Endothelial cell (in vitro differentiated cells): ENCODE measurements at regions not wholly inside any gene's neighbourhood (a gene's known extent, or its start where the extent isn't known, plus 50 kb on each side); places are given as distances from the start of the nearest gene placed in this dataset.

Source experiments
- DNase-seq: peaks from one replicate; pipeline ENCODE4 v3.0.0; 2021; ENCODE audit warnings: low spot score
- H3K27ac Mint-ChIP-seq: one replicate; pipeline ENCODE4 v1.8.0; 2021; ENCODE audit warnings: mixed read lengths, inconsistent platforms; ENCODE audit not compliant: unreplicated experiment
- H3K27me3 Mint-ChIP-seq: one replicate; pipeline ENCODE4 v1.8.0; 2021; ENCODE audit warnings: mild to moderate bottlenecking, moderate library complexity, mixed read lengths, inconsistent platforms; ENCODE audit not compliant: unreplicated experiment
- H3K36me3 Mint-ChIP-seq: one replicate; pipeline ENCODE4 v1.8.0; 2021; ENCODE audit warnings: mild to moderate bottlenecking, low read depth, mixed read lengths, inconsistent platforms; ENCODE audit not compliant: unreplicated experiment
- H3K4me1 Mint-ChIP-seq: one replicate; pipeline ENCODE4 v1.8.0; 2021; ENCODE audit warnings: mild to moderate bottlenecking, mixed read lengths, inconsistent platforms; ENCODE audit not compliant: unreplicated experiment
- H3K4me3 Mint-ChIP-seq: one replicate; pipeline ENCODE4 v1.8.0; 2021; ENCODE audit warnings: mild to moderate bottlenecking, mixed read lengths, inconsistent platforms; ENCODE audit not compliant: unreplicated experiment
- H3K9me3 Mint-ChIP-seq: one replicate; pipeline ENCODE4 v1.8.0; 2021; ENCODE audit warnings: mixed read lengths, inconsistent platforms; ENCODE audit not compliant: unreplicated experiment
- CTCF ChIP-seq: fragments of 200-600 bp; sonication (generic); IDR thresholded peaks from one replicate; pipeline ENCODE4 v1.5.0; 2021; ENCODE audit warnings: antibody characterized with exemption; ENCODE audit not compliant: unreplicated experiment

GRCh38 chr6:135753196-135753595, 98.3 kb upstream of the PDE7B start:
- no peaks in the 10 kb centered on the region for H3K4me1 Mint-ChIP-seq
- no peak overlapping the region for H3K4me3 Mint-ChIP-seq
- TF ChIP-seq CTCF: no peak
- no peak overlapping the region for H3K27ac Mint-ChIP-seq
- no peaks in the 10 kb centered on the region for H3K27me3 Mint-ChIP-seq
- no peaks in the 10 kb centered on the region for H3K36me3 Mint-ChIP-seq
- H3K9me3 Mint-ChIP-seq: no peaks in the 10 kb centered on the region
- no peak for DNase-seq

- no peak for DNase-seq
- Mint-ChIP-seq H3K36me3 (no peaks in the 10 kb centered on the region), H3K27me3 (no peaks in the 10 kb centered on the region), H3K4me1 (no peaks in the 10 kb centered on the region), H3K4me3 (no peak overlapping the region), H3K27ac (no peak overlapping the region), H3K9me3 (no peaks in the 10 kb centered on the region)
- no peak for TF ChIP-seq CTCF
Observed at GRCh38 chr6:135759831-135760230, 91.7 kb upstream of the PDE7B start.

GRCh38 chr6:135774006-135774405, 77.5 kb upstream of the PDE7B start:
- no peak for DNase-seq
- no peaks in the 10 kb centered on the region for H3K9me3 Mint-ChIP-seq
- no peak overlapping the region for H3K4me3 Mint-ChIP-seq
- H3K27ac Mint-ChIP-seq: no peak overlapping the region
- H3K4me1 Mint-ChIP-seq: no peaks in the 10 kb centered on the region
- no peak for TF ChIP-seq CTCF
- no peaks in the 10 kb centered on the region for H3K27me3 Mint-ChIP-seq
- H3K36me3 Mint-ChIP-seq: no peaks in the 10 kb centered on the region

- H3K36me3 Mint-ChIP-seq: no peaks in the 10 kb centered on the region
- DNase-seq: no peak
- TF ChIP-seq CTCF: no peak
- no peaks in the 10 kb centered on the region for H3K9me3 Mint-ChIP-seq
- H3K27me3 Mint-ChIP-seq: peaks cover 1% of the 10 kb centered on the region
- H3K27ac Mint-ChIP-seq: no peak overlapping the region
- no peaks in the 10 kb centered on the region for H3K4me1 Mint-ChIP-seq
- no peak overlapping the region for H3K4me3 Mint-ChIP-seq
Observed at GRCh38 chr6:135779213-135779612, 72.3 kb upstream of the PDE7B start.

GRCh38 chr6:135780326-135780725, 71.2 kb upstream of the PDE7B start:
- no peak for DNase-seq
- Mint-ChIP-seq H3K9me3 (no peaks in the 10 kb centered on the region), H3K4me3 (no peak overlapping the region), H3K4me1 (no peaks in the 10 kb centered on the region), H3K27me3 (peaks cover 1% of the 10 kb centered on the region), H3K36me3 (no peaks in the 10 kb centered on the region), H3K27ac (no peak overlapping the region)
- TF ChIP-seq CTCF: no peak
